ENCODE measurements at regions not wholly inside any gene's neighbourhood (a gene's known extent, or its start where the extent isn't known, plus 50 kb on each side); places are given as distances from the start of the nearest gene placed in this dataset.
A peak's percentile ranks its signal among the peaks of the same experiment; 100 is the strongest.

DNA sequence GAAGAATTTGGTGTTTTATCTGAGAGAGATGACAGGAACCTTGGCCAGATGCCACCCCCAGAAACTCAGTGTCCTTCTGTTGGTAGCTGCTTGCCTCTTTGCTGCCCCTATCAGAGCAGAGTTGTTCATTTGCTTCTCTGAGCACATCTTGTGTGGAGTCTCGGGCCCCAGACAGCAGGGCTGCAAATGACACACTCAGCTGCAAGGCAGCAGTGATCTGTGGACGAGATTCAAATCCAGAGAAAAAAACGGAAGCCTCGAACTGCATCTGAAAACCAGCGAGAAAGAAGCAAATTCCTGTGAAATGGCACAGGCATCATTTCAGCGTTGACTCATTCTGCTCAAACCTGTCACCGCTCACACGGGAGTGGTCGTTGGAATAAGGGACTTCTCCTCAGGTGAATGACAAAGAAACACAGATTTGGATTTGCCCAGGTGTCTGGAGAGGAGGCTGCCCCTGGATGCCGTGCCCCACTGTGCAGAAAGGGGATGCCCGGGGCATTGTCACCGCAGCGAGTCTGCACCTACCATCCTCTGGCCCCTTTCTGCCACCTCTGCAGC, 144.7 kb downstream of the PFKFB3 start:
- no peaks in the 10 kb centered on the region for H3K9me3 ChIP-seq (ENCODE audit: control insufficient read depth, insufficient read depth, low read length)
- no peaks in the 10 kb centered on the region for H3K9me2 ChIP-seq (replicated peaks; ENCODE audit: control insufficient read depth, low read length)
- peaks cover 30% of the 10 kb centered on the region for H3F3A ChIP-seq (ENCODE audit: control insufficient read depth, insufficient read depth)
- H3K27ac ChIP-seq (ENCODE audit: low read depth, low read length) = peak overlapping the region; percentile 98
- no peak for TF ChIP-seq EZH2phosphoT487 (IDR thresholded peaks at IDR 0.05; ENCODE audit: borderline replicate concordance, low read length)
- TF ChIP-seq, protein P1, sequence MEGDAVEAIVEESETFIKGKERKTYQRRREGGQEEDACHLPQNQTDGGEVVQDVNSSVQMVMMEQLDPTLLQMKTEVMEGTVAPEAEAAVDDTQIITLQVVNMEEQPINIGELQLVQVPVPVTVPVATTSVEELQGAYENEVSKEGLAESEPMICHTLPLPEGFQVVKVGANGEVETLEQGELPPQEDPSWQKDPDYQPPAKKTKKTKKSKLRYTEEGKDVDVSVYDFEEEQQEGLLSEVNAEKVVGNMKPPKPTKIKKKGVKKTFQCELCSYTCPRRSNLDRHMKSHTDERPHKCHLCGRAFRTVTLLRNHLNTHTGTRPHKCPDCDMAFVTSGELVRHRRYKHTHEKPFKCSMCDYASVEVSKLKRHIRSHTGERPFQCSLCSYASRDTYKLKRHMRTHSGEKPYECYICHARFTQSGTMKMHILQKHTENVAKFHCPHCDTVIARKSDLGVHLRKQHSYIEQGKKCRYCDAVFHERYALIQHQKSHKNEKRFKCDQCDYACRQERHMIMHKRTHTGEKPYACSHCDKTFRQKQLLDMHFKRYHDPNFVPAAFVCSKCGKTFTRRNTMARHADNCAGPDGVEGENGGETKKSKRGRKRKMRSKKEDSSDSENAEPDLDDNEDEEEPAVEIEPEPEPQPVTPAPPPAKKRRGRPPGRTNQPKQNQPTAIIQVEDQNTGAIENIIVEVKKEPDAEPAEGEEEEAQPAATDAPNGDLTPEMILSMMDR (IDR thresholded peaks at IDR 0.05; ENCODE audit: low read depth, low read length, poor library complexity, severe bottlenecking) = peak; percentile 33
- peaks cover 83% of the 10 kb centered on the region for H3K4me1 ChIP-seq (ENCODE audit: control insufficient read depth, low read length)
- H3K4me2 ChIP-seq (ENCODE audit: low read length) = peak overlapping the region; percentile 92
- H4K20me1 ChIP-seq (ENCODE audit: control insufficient read depth, insufficient read depth, low read depth, low read length) = no peaks in the 10 kb centered on the region
- H3K27me3 ChIP-seq (ENCODE audit: control insufficient read depth, low read length) = no peaks in the 10 kb centered on the region
- H3K36me3 ChIP-seq (ENCODE audit: control insufficient read depth, low read length) = peaks cover 5% of the 10 kb centered on the region; the same call in 1 of the 2 replicates
- peaks cover 5% of the 10 kb centered on the region for H3K79me2 ChIP-seq (ENCODE audit: control insufficient read depth, low read length)
- H3K4me3 ChIP-seq (ENCODE audit: low read length) = peak overlapping the region; percentile 72

DNA sequence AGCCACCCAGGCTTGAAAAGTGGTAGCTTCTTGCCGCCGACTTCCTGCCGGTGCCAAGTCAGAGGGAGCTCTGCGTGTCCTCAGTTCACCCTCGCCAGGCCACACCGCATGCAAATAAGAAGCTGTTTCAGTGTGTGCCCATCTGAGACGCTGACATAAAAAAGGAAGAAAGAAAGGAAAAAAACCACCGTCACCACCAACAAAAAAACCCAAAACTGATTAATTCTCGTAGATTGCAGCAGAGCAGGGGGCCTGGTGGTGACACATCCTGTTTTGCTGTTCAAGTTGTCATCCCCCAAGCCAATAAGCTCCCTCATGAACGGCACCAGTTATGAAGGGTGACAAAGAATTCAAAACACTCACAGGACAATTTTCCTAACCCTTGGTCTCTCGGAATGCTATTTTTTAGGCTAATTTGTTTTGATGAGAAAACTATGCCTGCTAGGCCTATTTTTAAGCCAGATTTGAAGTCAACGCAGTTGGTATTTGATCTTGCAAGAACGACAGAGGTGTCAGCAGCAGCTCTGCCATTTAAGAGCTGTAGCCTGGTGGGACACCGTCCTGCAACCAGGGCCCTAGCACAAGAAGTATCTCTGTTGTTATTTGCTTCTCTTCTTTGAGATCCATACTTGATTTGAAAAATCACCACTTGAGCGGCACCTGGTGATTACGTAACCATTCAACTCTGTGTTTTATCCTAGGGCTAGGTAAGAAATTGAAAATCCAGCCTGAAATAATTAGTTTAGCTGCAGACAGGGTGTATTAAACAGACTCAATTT, 145.6 kb downstream of the PFKFB3 start:
- Histone ChIP-seq H3K9me2 (replicated peaks; ENCODE audit: control insufficient read depth, low read length) (no peaks in the 10 kb centered on the region), H4K20me1 (ENCODE audit: control insufficient read depth, insufficient read depth, low read depth, low read length) (no peaks in the 10 kb centered on the region), H3K4me1 (ENCODE audit: control insufficient read depth, low read length) (peaks cover 88% of the 10 kb centered on the region), H3K4me2 (ENCODE audit: low read length) (peak overlapping the region; percentile 92), H3K27me3 (ENCODE audit: control insufficient read depth, low read length) (no peaks in the 10 kb centered on the region), H3K4me3 (ENCODE audit: low read length) (peak overlapping the region; percentile 72), H3K27ac (ENCODE audit: low read depth, low read length) (peak overlapping the region; percentile 98), H3K9me3 (ENCODE audit: control insufficient read depth, insufficient read depth, low read length) (no peaks in the 10 kb centered on the region), H3K36me3 (ENCODE audit: control insufficient read depth, low read length) (peaks cover 5% of the 10 kb centered on the region; the same call in 1 of the 2 replicates), H3F3A (ENCODE audit: control insufficient read depth, insufficient read depth) (peaks cover 30% of the 10 kb centered on the region), H3K79me2 (ENCODE audit: control insufficient read depth, low read length) (peaks cover 5% of the 10 kb centered on the region)
- TF ChIP-seq, protein P1 (IDR thresholded peaks at IDR 0.05; ENCODE audit: low read depth, low read length, poor library complexity, severe bottlenecking) = no peak
- no peak for TF ChIP-seq EZH2phosphoT487 (IDR thresholded peaks at IDR 0.05; ENCODE audit: borderline replicate concordance, low read length)

GRCh38 chr10:6349846-6350535, 147.3 kb downstream of the PFKFB3 start:
- H3K4me2 ChIP-seq (ENCODE audit: low read length) = peak overlapping the region; percentile 92
- H3K79me2 ChIP-seq (ENCODE audit: control insufficient read depth, low read length) = peaks cover 5% of the 10 kb centered on the region
- H3K27me3 ChIP-seq (ENCODE audit: control insufficient read depth, low read length) = no peaks in the 10 kb centered on the region
- peak overlapping the region; percentile 67 for H3K4me3 ChIP-seq (ENCODE audit: low read length)
- peaks cover 5% of the 10 kb centered on the region; the same call in 1 of the 2 replicates for H3K36me3 ChIP-seq (ENCODE audit: control insufficient read depth, low read length)
- no peaks in the 10 kb centered on the region for H4K20me1 ChIP-seq (ENCODE audit: control insufficient read depth, insufficient read depth, low read depth, low read length)
- H3F3A ChIP-seq (ENCODE audit: control insufficient read depth, insufficient read depth) = peaks cover 30% of the 10 kb centered on the region
- H3K9me3 ChIP-seq (ENCODE audit: control insufficient read depth, insufficient read depth, low read length) = no peaks in the 10 kb centered on the region
- peaks cover 82% of the 10 kb centered on the region for H3K4me1 ChIP-seq (ENCODE audit: control insufficient read depth, low read length)
- H3K9me2 ChIP-seq (replicated peaks; ENCODE audit: control insufficient read depth, low read length) = no peaks in the 10 kb centered on the region
- TF ChIP-seq EZH2phosphoT487 (IDR thresholded peaks at IDR 0.05; ENCODE audit: borderline replicate concordance, low read length) = no peak
- TF ChIP-seq, protein P1 (IDR thresholded peaks at IDR 0.05; ENCODE audit: low read depth, low read length, poor library complexity, severe bottlenecking) = no peak
- peak overlapping the region; percentile 98 for H3K27ac ChIP-seq (ENCODE audit: low read depth, low read length)
